ENCODE measurements at regions not wholly inside any gene's neighbourhood (a gene's known extent, or its start where the extent isn't known, plus 50 kb on each side); places are given as distances from the start of the nearest gene placed in this dataset.

DNA sequence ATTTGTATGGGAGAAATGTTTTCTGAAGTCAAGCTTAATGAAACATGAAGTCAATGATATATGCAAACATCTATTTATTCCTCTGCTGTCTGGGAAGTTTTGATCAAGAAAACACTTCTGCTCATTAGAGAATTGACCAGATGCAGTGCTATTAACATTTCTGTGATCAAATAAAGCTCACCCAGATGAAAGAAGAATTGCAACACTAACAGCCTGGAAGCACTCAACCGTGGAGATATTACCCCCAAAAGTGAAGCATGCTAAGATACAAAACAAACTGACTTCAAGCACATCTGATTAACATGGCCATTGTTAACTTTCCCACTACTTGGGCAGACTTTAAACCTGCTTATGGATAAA is 73.7 kb upstream of the GUCY1A1 start:
- H3K4me3 Mint-ChIP-seq (ENCODE audit: unreplicated experiment) = no peak overlapping the region

DNA sequence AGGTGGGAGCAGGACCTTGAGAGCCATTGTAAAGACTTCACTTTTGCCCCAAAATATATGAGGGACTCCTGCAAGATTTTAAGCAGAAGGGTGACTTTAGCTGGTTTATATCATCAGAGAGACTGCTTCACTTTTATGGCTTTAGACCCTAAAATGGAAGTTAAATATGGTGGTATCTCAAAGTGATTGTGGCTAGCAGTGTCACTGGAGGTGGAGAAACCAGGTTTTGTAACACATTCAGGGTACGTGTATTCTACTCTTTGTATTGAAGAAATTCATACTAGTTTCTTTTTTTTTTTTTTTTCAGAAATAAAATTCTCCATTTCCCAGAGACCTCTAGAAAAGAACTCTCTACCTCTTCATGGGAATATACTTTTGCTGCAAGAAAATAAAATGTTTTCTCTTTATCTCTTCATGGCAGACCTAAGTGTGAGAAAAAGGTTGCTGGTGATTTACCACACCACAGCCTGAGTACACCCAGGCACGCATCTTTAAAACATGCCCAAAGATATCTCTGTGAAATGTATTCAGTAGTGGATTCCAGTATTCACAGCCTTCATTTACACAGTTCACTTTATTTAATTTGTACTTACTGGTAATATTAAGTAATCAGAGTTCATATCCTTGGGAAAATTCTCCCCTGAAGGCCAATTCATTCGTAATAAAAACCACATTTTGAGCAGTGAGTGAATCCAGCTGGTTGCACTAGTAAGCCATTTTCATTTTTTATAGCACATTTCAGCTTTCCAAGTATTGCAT is 74.3 kb upstream of the GUCY1A1 start:
- Mint-ChIP-seq H3K4me1 (ENCODE audit: low read depth, unreplicated experiment) (no peaks in the 10 kb centered on the region), H3K9me3 (ENCODE audit: unreplicated experiment) (no peaks in the 10 kb centered on the region), H3K36me3 (ENCODE audit: unreplicated experiment) (no peaks in the 10 kb centered on the region), H3K27me3 (ENCODE audit: unreplicated experiment) (no peaks in the 10 kb centered on the region), H3K4me3 (ENCODE audit: unreplicated experiment) (no peak overlapping the region), H3K27ac (ENCODE audit: unreplicated experiment) (no peak overlapping the region)
- TF ChIP-seq, protein P1, sequence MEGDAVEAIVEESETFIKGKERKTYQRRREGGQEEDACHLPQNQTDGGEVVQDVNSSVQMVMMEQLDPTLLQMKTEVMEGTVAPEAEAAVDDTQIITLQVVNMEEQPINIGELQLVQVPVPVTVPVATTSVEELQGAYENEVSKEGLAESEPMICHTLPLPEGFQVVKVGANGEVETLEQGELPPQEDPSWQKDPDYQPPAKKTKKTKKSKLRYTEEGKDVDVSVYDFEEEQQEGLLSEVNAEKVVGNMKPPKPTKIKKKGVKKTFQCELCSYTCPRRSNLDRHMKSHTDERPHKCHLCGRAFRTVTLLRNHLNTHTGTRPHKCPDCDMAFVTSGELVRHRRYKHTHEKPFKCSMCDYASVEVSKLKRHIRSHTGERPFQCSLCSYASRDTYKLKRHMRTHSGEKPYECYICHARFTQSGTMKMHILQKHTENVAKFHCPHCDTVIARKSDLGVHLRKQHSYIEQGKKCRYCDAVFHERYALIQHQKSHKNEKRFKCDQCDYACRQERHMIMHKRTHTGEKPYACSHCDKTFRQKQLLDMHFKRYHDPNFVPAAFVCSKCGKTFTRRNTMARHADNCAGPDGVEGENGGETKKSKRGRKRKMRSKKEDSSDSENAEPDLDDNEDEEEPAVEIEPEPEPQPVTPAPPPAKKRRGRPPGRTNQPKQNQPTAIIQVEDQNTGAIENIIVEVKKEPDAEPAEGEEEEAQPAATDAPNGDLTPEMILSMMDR (IDR thresholded peaks at IDR 0.05; ENCODE audit: partially characterized antibody, unreplicated experiment) = no peak
- no peak for DNase-seq

More for the DNA sequence above, 73.7 kb upstream of the GUCY1A1 start:
- Mint-ChIP-seq H3K36me3 (ENCODE audit: unreplicated experiment) (no peaks in the 10 kb centered on the region), H3K27me3 (ENCODE audit: unreplicated experiment) (no peaks in the 10 kb centered on the region), H3K4me1 (ENCODE audit: low read depth, unreplicated experiment) (no peaks in the 10 kb centered on the region), H3K9me3 (ENCODE audit: unreplicated experiment) (no peaks in the 10 kb centered on the region), H3K27ac (ENCODE audit: unreplicated experiment) (no peak overlapping the region)
- no peak for DNase-seq
- TF ChIP-seq, protein P1 (IDR thresholded peaks at IDR 0.05; ENCODE audit: partially characterized antibody, unreplicated experiment) = no peak

DNA sequence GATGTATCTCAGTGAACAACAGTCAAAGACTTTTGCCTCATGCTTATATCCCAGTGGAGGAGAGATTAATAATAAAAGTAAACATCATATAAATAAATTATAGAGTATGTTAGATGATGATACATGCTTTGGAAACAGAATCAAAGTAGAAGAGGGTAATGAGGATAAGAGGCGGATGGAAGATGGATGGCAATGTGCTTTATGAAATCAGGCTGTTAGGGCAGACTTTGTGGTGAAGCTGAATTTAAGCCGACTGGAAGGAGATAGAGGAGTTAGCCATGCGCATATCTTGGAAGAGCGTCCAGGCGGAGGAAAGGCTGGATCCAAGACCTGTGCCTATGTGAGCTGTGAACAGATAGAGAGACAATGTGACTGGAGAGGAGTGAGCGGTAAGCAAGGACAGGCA is 74.9 kb upstream of the GUCY1A1 start:
- Mint-ChIP-seq H3K4me3 (ENCODE audit: unreplicated experiment) (no peak overlapping the region), H3K36me3 (ENCODE audit: unreplicated experiment) (no peaks in the 10 kb centered on the region), H3K27me3 (ENCODE audit: unreplicated experiment) (no peaks in the 10 kb centered on the region), H3K9me3 (ENCODE audit: unreplicated experiment) (no peaks in the 10 kb centered on the region), H3K4me1 (ENCODE audit: low read depth, unreplicated experiment) (no peaks in the 10 kb centered on the region), H3K27ac (ENCODE audit: unreplicated experiment) (no peak overlapping the region)
- DNase-seq = no peak
- TF ChIP-seq, protein P1 (IDR thresholded peaks at IDR 0.05; ENCODE audit: partially characterized antibody, unreplicated experiment) = no peak

DNA sequence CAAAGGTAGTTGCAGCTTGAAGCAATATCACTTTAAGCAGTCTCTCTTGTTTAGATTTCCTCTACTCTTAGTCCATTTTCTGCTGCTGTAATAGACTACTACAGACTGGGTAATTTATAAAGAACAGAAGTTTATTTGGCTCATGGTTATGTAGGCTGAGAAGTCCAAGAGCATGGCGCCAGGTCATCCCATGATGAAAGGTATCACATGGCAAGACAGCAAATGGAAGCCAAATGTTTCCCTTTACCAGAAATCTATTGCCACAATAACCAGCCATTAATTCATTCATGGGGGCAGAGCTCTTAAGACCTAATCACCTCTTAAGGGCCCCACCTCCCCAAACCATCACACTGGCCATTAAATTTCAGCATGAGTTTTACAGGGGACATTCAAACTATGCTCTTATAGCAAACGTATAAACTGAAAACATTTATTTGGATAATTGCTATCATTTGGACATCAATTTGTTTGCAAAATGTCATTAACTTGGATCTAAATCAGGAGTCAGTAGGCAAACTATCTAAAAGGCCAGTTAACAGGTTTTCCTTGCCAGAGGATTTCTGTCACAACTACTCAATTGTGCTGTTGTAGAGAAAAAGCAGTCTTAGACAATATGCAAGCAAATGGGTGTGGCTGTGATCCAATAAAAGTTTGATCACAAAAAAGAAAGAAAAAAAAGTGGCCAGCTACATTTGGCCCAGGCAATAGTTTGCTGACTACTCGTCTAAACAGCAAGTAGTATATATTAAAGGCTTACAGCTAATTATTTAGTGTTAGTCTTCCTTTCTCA is 75.7 kb upstream of the GUCY1A1 start:
- H3K36me3 Mint-ChIP-seq (ENCODE audit: unreplicated experiment) = no peaks in the 10 kb centered on the region
- no peaks in the 10 kb centered on the region for H3K27me3 Mint-ChIP-seq (ENCODE audit: unreplicated experiment)
- H3K27ac Mint-ChIP-seq (ENCODE audit: unreplicated experiment) = no peak overlapping the region
- H3K9me3 Mint-ChIP-seq (ENCODE audit: unreplicated experiment) = no peaks in the 10 kb centered on the region
- no peak for DNase-seq
- H3K4me1 Mint-ChIP-seq (ENCODE audit: low read depth, unreplicated experiment) = no peaks in the 10 kb centered on the region
- no peak overlapping the region for H3K4me3 Mint-ChIP-seq (ENCODE audit: unreplicated experiment)
- TF ChIP-seq, protein P1 (IDR thresholded peaks at IDR 0.05; ENCODE audit: partially characterized antibody, unreplicated experiment) = no peak

DNA sequence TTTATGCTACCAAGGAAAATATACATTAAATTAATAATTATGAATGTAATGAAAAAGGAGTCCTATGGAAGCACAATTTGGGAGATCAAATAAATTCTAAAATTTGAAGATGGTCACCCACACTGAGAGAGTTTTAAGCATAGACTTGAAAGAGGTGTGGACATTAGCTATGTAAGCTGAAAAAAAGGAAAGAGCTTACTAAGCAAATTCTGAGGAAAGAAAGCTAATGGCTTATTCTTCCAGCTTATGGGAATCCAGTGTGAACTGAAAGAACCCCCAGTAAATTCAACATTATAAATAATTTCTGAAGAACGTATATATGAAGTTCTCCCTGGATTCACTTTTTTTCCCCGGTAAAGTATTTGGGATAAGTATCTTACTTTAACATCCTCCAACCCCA is 78.2 kb upstream of the GUCY1A1 start:
- DNase-seq = no peak
- Mint-ChIP-seq H3K4me1 (ENCODE audit: low read depth, unreplicated experiment) (no peaks in the 10 kb centered on the region), H3K27ac (ENCODE audit: unreplicated experiment) (no peak overlapping the region)

More for the DNA sequence above, 78.2 kb upstream of the GUCY1A1 start:
- Mint-ChIP-seq H3K9me3 (ENCODE audit: unreplicated experiment) (no peaks in the 10 kb centered on the region), H3K4me3 (ENCODE audit: unreplicated experiment) (no peak overlapping the region), H3K36me3 (ENCODE audit: unreplicated experiment) (no peaks in the 10 kb centered on the region), H3K27me3 (ENCODE audit: unreplicated experiment) (no peaks in the 10 kb centered on the region)
- TF ChIP-seq, protein P1 (IDR thresholded peaks at IDR 0.05; ENCODE audit: partially characterized antibody, unreplicated experiment) = no peak

Measured in glutamatergic neuron (in vitro differentiated cells).